HL-60 (cell line): ENCODE measurements at regions not wholly inside any gene's neighbourhood (a gene's known extent, or its start where the extent isn't known, plus 50 kb on each side); places are given as distances from the start of the nearest gene placed in this dataset.

ENCODE experiments used
- DNase-seq, 2 experiments: peaks; one replicate each; pipeline ENCODE4 v3.0.0-alpha.2; 2010 to 2020; ENCODE audit warnings: low read depth in 1 of 2, low spot score in 1 of 2
- H3K27ac ChIP-seq: fragments of 250-450 bp; sonication (Bioruptor Pico); replicated peaks from 2 replicates; pipeline ENCODE4 v1.5.1; 2020; ENCODE audit warnings: mild to moderate bottlenecking, moderate library complexity
- H3K27me3 ChIP-seq: fragments of 250-450 bp; sonication (Bioruptor Pico); 2 replicates; pipeline ENCODE4 v1.5.1; 2021; ENCODE audit warnings: mild to moderate bottlenecking, moderate library complexity; ENCODE audit not compliant: insufficient read depth, poor library complexity, severe bottlenecking
- H3K4me3 ChIP-seq: replicated peaks from 2 replicates; pipeline ENCODE4 v1.5.1; 2011; ENCODE audit warnings: mild to moderate bottlenecking, control low read depth, low read length; ENCODE audit not compliant: insufficient read depth
- GABPA ChIP-seq: IDR thresholded peaks from 2 replicates; pipeline ENCODE4 v1.6.1; 2012; ENCODE audit warnings: low read depth
- POLR2AphosphoS5 ChIP-seq: IDR thresholded peaks from 2 replicates; pipeline ENCODE4 v1.6.1; 2012; ENCODE audit warnings: low read depth
- SPI1 ChIP-seq: IDR thresholded peaks from 2 replicates; pipeline ENCODE4 v1.6.1; 2012; ENCODE audit warnings: low read depth, mild to moderate bottlenecking, borderline replicate concordance
- TF ChIP-seq, protein P1 (sequence below): IDR thresholded peaks from one replicate; pipeline ENCODE4 v1.5.1; 2011; ENCODE audit warnings: low read length, control low read depth, inconsistent platforms; ENCODE audit not compliant: insufficient read depth
- TF ChIP-seq, protein P2 (sequence below): IDR thresholded peaks from 2 replicates; pipeline ENCODE4 v1.6.1; 2012; ENCODE audit warnings: low read depth; ENCODE audit not compliant: insufficient replicate concordance

GRCh38 chr1:29931477-29932175, 695.3 kb downstream of the PTPRU start:
- no peak overlapping the region for H3K27ac ChIP-seq
- H3K27me3 ChIP-seq: no peaks in the 10 kb centered on the region
- H3K4me3 ChIP-seq: no peak overlapping the region
- no peak for DNase-seq
- TF ChIP-seq POLR2AphosphoS5 (no peak), GABPA (no peak), SPI1 (no peak)
- TF ChIP-seq, protein P1, sequence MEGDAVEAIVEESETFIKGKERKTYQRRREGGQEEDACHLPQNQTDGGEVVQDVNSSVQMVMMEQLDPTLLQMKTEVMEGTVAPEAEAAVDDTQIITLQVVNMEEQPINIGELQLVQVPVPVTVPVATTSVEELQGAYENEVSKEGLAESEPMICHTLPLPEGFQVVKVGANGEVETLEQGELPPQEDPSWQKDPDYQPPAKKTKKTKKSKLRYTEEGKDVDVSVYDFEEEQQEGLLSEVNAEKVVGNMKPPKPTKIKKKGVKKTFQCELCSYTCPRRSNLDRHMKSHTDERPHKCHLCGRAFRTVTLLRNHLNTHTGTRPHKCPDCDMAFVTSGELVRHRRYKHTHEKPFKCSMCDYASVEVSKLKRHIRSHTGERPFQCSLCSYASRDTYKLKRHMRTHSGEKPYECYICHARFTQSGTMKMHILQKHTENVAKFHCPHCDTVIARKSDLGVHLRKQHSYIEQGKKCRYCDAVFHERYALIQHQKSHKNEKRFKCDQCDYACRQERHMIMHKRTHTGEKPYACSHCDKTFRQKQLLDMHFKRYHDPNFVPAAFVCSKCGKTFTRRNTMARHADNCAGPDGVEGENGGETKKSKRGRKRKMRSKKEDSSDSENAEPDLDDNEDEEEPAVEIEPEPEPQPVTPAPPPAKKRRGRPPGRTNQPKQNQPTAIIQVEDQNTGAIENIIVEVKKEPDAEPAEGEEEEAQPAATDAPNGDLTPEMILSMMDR: no peak
- TF ChIP-seq, protein P2, sequence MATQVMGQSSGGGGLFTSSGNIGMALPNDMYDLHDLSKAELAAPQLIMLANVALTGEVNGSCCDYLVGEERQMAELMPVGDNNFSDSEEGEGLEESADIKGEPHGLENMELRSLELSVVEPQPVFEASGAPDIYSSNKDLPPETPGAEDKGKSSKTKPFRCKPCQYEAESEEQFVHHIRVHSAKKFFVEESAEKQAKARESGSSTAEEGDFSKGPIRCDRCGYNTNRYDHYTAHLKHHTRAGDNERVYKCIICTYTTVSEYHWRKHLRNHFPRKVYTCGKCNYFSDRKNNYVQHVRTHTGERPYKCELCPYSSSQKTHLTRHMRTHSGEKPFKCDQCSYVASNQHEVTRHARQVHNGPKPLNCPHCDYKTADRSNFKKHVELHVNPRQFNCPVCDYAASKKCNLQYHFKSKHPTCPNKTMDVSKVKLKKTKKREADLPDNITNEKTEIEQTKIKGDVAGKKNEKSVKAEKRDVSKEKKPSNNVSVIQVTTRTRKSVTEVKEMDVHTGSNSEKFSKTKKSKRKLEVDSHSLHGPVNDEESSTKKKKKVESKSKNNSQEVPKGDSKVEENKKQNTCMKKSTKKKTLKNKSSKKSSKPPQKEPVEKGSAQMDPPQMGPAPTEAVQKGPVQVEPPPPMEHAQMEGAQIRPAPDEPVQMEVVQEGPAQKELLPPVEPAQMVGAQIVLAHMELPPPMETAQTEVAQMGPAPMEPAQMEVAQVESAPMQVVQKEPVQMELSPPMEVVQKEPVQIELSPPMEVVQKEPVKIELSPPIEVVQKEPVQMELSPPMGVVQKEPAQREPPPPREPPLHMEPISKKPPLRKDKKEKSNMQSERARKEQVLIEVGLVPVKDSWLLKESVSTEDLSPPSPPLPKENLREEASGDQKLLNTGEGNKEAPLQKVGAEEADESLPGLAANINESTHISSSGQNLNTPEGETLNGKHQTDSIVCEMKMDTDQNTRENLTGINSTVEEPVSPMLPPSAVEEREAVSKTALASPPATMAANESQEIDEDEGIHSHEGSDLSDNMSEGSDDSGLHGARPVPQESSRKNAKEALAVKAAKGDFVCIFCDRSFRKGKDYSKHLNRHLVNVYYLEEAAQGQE: no peak

- TF ChIP-seq, protein P1: no peak
- TF ChIP-seq, protein P2: no peak
- TF ChIP-seq GABPA (no peak), POLR2AphosphoS5 (no peak), SPI1 (no peak)
- Histone ChIP-seq H3K27ac (no peak overlapping the region), H3K4me3 (no peak overlapping the region), H3K27me3 (no peaks in the 10 kb centered on the region)
- DNase-seq: no peak
These were observed 688.7 kb downstream of the PTPRU start for GRCh38 chr1:29925058-29925457.

- Histone ChIP-seq H3K27ac (no peak overlapping the region), H3K27me3 (no peaks in the 10 kb centered on the region), H3K4me3 (no peak overlapping the region)
- DNase-seq: no peak
- TF ChIP-seq GABPA (no peak), SPI1 (no peak), POLR2AphosphoS5 (no peak)
- TF ChIP-seq, protein P2: no peak
- TF ChIP-seq, protein P1: no peak
These were observed 687.7 kb downstream of the PTPRU start for GRCh38 chr1:29924017-29924431.
